ENCODE measurements at regions not wholly inside any gene's neighbourhood (a gene's known extent, or its start where the extent isn't known, plus 50 kb on each side); places are given as distances from the start of the nearest gene placed in this dataset.

GRCh38 chr18:71020342-71021029, 731.6 kb downstream of the SOCS6 start:
- ATAC-seq (no peak), DNase-seq (no peak)
- intact Hi-C loops (cut with micrococcal nuclease) = no loop called here

- intact Hi-C loops (cut with micrococcal nuclease) = no loop called here
- no peak for DNase-seq
- no peak for ATAC-seq
These were observed 730.0 kb downstream of the SOCS6 start for GRCh38 chr18:71018816-71019215.

GRCh38 chr18:71012789-71013188, 723.9 kb downstream of the SOCS6 start:
- intact Hi-C loops (cut with micrococcal nuclease) = no loop called here
- DNase-seq (no peak), ATAC-seq (no peak)

GRCh38 chr18:71011389-71011788, 722.5 kb downstream of the SOCS6 start:
- intact Hi-C loops (cut with micrococcal nuclease) = no loop called here
- DNase-seq (no peak), ATAC-seq (no peak)

- DNase-seq (no peak), ATAC-seq (no peak)
- intact Hi-C loops (cut with micrococcal nuclease) = no loop called here
These were observed 719.4 kb downstream of the SOCS6 start for GRCh38 chr18:71008257-71008656.

DNA sequence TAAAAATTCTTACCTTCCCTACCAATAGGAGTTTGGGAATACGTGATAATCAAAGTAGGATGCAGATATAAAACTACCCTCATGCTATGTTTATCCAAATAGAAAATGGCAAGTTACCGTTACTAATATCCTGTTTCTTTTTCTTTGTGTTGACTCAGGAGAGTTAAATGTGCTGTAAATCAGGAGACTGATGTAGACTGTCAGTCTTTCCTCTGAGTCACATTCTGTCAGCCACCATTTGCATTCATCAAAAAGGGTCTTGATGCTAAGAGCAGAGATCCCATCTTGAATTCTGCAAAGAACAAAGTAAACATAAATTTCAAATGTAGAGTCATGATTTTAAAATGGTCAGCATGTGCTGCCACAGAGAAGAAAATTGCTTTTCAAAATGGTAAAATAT, 712.8 kb downstream of the SOCS6 start:
- ATAC-seq (no peak), DNase-seq (no peak)
- intact Hi-C loops (cut with micrococcal nuclease) = no loop called here

DNA sequence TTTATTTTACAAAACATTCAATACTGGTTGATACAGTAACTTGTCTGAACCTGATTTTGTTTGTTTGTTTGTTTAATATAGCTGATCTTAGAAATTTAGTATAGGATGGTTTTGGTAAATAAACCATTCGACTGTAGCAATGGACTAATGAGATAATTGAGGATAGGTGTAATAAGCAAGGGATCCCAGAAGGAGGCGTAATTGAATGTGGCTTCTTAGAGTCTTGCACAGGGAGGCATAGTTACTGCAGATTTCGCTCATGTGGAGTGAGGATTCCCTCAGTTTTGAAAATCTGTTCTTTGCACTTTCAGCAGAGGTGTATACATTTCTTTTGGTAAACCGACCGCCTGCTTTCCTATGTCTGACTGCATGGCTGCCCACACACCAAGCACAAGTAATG, 709.6 kb downstream of the SOCS6 start:
- ATAC-seq (no peak), DNase-seq (no peak)
- intact Hi-C loops (cut with micrococcal nuclease) = no loop called here

- ATAC-seq = no peak
- intact Hi-C loops (cut with micrococcal nuclease) = no loop called here
- no peak for DNase-seq
These were observed 705.3 kb downstream of the SOCS6 start for GRCh38 chr18:70994116-70994515.

GRCh38 chr18:70991577-70991976, 702.7 kb downstream of the SOCS6 start:
- ATAC-seq = no peak
- intact Hi-C loops (cut with micrococcal nuclease) = no loop called here

GRCh38 chr18:70985948-70986347, 697.1 kb downstream of the SOCS6 start:
- intact Hi-C loops (cut with micrococcal nuclease) = no loop called here
- ATAC-seq (no peak), DNase-seq (no peak)

More at GRCh38 chr18:70991577-70991976, 702.7 kb downstream of the SOCS6 start:
- no peak for DNase-seq

- intact Hi-C loops (cut with micrococcal nuclease) = no loop called here
- DNase-seq (no peak), ATAC-seq (no peak)
These were observed 693.4 kb downstream of the SOCS6 start for GRCh38 chr18:70982292-70982691.

DNA sequence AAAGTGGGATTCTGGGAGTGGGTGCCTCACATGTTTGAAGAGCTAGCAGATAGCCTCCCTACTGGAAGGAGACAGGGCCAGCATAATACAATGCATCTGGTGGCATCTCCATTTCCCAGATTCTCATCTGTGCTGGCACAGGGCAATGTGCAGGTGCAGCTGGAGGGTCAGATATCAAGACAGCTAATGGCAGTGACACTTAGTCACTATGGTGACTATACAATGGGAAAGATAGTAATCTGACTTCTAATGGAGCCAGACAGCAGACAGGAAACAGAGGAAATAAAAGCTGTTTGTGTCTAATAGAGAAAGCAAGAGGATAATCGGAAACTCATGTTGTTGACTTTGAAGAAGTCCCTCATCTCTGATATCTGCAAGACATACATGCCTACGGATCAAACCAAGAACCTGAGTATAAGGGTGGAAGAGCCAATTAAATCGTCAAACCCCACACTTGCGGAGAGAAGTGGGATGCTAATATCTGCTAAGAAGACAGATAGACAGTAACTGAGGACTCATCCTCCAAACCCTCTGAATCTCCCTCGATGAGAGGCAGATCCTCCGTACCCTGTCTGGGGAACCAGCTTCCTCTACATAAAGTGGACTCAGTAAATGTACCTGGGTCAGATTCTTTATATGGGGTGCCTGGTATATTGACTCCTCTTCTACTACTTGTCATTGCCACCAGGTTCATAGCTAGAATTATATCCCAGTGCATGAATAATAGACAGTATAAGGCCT, 692.7 kb downstream of the SOCS6 start:
- intact Hi-C loops (cut with micrococcal nuclease) = no loop called here
- DNase-seq (no peak), ATAC-seq (no peak)

- no peak for DNase-seq
- intact Hi-C loops (cut with micrococcal nuclease) = no loop called here
- no peak for ATAC-seq
These were observed 684.8 kb downstream of the SOCS6 start for GRCh38 chr18:70973626-70974025.

GRCh38 chr18:70966419-70966818, 677.6 kb downstream of the SOCS6 start:
- DNase-seq = no peak
- no peak for ATAC-seq
- intact Hi-C loops (cut with micrococcal nuclease) = no loop called here

DNA sequence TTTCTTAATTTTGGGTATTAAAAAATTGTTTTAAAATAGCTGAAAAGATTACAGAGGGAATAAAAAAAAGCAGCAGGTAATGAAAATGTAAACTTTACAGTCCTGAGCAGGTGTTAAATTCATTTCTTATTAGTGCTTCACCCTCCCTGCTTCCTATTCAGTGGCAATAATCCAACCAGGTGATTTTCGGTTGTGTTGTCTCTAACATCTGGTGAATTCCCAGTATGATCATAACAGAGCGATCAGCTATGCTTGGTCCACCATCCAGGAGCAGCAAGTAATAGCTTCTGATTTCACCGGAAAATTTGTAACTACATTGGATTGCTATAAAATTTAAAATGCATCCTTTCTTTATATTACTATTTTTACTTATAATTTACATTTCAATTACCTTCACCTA, 673.1 kb downstream of the SOCS6 start:
- no peak for DNase-seq
- ATAC-seq = no peak
- intact Hi-C loops (cut with micrococcal nuclease) = no loop called here

DNA sequence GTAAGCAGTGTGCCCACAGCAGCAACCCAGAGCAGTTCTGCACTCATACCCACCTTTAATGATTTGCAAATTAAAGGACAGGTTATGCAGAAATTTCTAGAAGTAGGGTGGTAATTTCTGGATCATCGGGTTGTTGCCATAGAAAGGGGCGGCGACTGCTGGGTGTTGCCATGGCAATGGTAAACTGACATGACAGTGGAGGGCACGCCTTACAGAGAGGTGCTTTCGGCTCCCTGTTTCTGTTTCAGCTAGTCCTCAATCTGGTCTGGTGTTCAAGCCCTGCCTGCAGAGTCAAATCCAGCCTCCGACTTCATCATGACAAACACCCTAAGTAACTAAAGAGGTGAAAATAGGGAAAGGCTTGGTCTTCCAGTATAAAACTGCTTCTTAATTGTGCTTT, 667.7 kb downstream of the SOCS6 start:
- DNase-seq (no peak), ATAC-seq (no peak)
- intact Hi-C loops (cut with micrococcal nuclease) = no loop called here

DNA sequence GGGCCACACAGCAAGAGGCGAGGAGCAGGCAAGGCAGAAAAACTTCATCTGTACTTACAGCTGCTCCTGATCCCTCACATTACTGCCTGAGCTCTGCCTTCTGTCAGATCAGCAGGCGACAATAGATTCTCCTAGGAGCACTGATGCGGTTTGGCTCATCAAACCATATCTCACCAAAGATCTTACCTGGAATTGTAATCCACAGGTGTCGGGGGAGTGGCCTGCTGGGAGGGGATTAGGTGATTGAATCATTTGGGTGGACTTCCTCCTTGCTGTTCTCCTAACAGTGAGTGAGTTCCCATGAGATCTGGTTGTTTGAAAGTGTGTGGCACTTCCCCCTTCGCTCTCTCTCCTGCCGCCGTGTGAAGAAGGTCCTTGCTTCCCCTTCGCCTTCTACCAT, 647.3 kb downstream of the SOCS6 start:
- DNase-seq = no peak
- intact Hi-C loops (cut with micrococcal nuclease) = no loop called here
- no peak for ATAC-seq

GRCh38 chr18:70931942-70932814, 643.3 kb downstream of the SOCS6 start:
- intact Hi-C loops (cut with micrococcal nuclease) = no loop called here
- ATAC-seq (no peak), DNase-seq (no peak)

- intact Hi-C loops (cut with micrococcal nuclease) = no loop called here
- no peak for DNase-seq
These were observed 632.1 kb downstream of the SOCS6 start for GRCh38 chr18:70920840-70921374.

DNA sequence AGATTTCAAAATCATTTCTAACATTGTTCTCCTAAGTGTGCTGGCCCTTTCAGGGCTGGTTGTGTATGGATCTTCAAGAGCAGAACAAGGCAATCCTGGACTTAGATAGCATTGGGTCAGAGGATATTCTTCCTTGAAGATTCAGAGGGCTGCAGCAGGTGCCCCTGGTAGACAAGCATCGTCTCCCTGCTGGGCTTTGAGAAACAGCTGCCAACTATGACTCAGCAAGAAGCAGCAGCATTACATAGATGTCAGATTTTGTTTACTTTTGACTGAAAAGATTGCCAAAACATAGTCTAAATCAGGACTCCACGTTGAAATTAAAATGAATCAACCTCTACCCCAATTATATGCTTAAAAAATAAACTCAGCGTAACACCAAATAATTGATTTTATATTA, 618.8 kb downstream of the SOCS6 start:
- no peak for ATAC-seq
- no peak for DNase-seq
- intact Hi-C loops (cut with micrococcal nuclease) = no loop called here

More at GRCh38 chr18:70920840-70921374, 632.1 kb downstream of the SOCS6 start:
- ATAC-seq = no peak
